ENCODE measurements at regions not wholly inside any gene's neighbourhood (a gene's known extent, or its start where the extent isn't known, plus 50 kb on each side); places are given as distances from the start of the nearest gene placed in this dataset.

DNA sequence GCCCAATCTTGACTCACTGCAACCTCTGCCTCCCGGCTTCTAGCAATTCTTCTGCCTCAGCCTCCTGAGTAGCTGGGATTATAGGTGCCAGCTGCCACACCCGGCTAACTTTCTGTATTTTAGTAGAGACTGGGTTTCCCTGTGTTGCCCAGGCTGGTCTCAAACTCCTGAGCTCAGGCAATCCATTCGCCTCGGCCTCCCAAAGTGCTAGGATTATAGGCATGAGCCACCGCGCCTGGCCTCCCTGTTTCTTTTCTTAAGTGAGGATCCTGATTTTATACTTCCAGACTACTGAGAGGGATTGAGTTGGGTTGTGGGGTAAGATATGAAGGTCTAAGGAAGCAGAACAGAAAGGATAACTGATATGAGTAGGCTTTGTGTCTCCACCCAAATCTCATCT, 106.8 kb downstream of the CNTN3 start:
- Mint-ChIP-seq H3K36me3 (no peaks in the 10 kb centered on the region), H3K4me1 (no peaks in the 10 kb centered on the region), H3K4me3 (no peak overlapping the region), H3K27ac (no peak overlapping the region), H3K27me3 (ENCODE audit: low read depth in 3 of 3) (no peaks in the 10 kb centered on the region), H3K9me3 (peaks cover 0 to 5% (median 1%) of the 10 kb centered on the region in 7 donors)
- no peak for DNase-seq
- Histone ChIP-seq H3K4me1 (ENCODE audit: control insufficient read depth in 1 of 2, insufficient read depth in 2 of 2, low read length in 2 of 2) (no peaks in the 10 kb centered on the region), H4K20me1 (ENCODE audit: insufficient read depth, low read length) (no peaks in the 10 kb centered on the region), H3K79me2 (ENCODE audit: insufficient read depth, low read length) (no peaks in the 10 kb centered on the region), H3K36me3 (replicated peaks in 1 of 2; ENCODE audit: control insufficient read depth in 1 of 2, insufficient read depth in 2 of 2, low read length in 2 of 2) (no peaks in the 10 kb centered on the region), H3K9me3 (replicated peaks in 1 of 2; ENCODE audit: control insufficient read depth in 1 of 2, insufficient read depth in 1 of 2, low read length in 2 of 2) (no peaks in the 10 kb centered on the region), H2AFZ (ENCODE audit: insufficient read depth, low read depth, low read length, poor library complexity, severe bottlenecking) (no peak overlapping the region), H3K9ac (ENCODE audit: insufficient read depth, low read length, poor library complexity, severe bottlenecking) (no peak overlapping the region), H3K27ac (ENCODE audit: low read depth in 1 of 2, low read length in 2 of 2) (no peak overlapping the region), H3K27me3 (ENCODE audit: control insufficient read depth in 2 of 2, insufficient read depth in 2 of 2, low read length in 2 of 2) (no peaks in the 10 kb centered on the region), H3K4me3 (replicated peaks in 1 of 3; ENCODE audit: low read depth in 2 of 3, low read length in 3 of 3) (no peak overlapping the region), H3K4me2 (replicated peaks; ENCODE audit: extremely low read depth, low read length, poor library complexity, severe bottlenecking) (no peak overlapping the region)
- intact Hi-C loops (cut with micrococcal nuclease): no loop called here
- TF ChIP-seq, protein P1, sequence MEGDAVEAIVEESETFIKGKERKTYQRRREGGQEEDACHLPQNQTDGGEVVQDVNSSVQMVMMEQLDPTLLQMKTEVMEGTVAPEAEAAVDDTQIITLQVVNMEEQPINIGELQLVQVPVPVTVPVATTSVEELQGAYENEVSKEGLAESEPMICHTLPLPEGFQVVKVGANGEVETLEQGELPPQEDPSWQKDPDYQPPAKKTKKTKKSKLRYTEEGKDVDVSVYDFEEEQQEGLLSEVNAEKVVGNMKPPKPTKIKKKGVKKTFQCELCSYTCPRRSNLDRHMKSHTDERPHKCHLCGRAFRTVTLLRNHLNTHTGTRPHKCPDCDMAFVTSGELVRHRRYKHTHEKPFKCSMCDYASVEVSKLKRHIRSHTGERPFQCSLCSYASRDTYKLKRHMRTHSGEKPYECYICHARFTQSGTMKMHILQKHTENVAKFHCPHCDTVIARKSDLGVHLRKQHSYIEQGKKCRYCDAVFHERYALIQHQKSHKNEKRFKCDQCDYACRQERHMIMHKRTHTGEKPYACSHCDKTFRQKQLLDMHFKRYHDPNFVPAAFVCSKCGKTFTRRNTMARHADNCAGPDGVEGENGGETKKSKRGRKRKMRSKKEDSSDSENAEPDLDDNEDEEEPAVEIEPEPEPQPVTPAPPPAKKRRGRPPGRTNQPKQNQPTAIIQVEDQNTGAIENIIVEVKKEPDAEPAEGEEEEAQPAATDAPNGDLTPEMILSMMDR (IDR thresholded peaks at IDR 0.05): no peak
- WGBS (ENCODE audit: insufficient coverage): no CpG with 5 or more reads among the region's 6 CpGs

DNA sequence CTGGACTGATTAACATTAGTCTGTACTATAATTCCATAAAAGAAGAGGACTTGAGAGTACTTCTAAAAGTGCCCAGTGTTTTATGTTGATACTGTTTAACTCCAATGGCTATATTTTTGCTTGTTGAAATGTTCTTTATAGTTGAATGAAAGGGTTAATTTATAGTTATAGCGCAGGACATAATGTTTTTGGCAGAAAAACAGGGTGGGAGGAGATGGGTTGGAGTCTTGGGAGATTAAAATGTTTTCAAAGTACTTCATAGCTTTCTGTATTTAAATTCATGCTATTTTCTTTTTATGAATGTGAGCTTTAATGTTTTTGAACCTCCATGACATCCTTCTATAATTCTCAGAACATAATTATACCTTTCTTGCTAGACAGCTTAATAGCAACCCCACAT, 108.2 kb downstream of the CNTN3 start:
- peaks cover 0 to 5% (median 1%) of the 10 kb centered on the region in 7 donors for H3K9me3 Mint-ChIP-seq
- H3K4me3 ChIP-seq (replicated peaks in 1 of 3; ENCODE audit: low read depth in 2 of 3, low read length in 3 of 3): no peak overlapping the region
- H3K79me2 ChIP-seq (ENCODE audit: insufficient read depth, low read length): no peaks in the 10 kb centered on the region
- no peak overlapping the region for H3K9ac ChIP-seq (ENCODE audit: insufficient read depth, low read length, poor library complexity, severe bottlenecking)
- H3K4me3 Mint-ChIP-seq: no peak overlapping the region
- no peaks in the 10 kb centered on the region for H4K20me1 ChIP-seq (ENCODE audit: insufficient read depth, low read length)
- H3K27me3 ChIP-seq (ENCODE audit: control insufficient read depth in 2 of 2, insufficient read depth in 2 of 2, low read length in 2 of 2): no peaks in the 10 kb centered on the region
- no peak overlapping the region for H3K27ac ChIP-seq (ENCODE audit: low read depth in 1 of 2, low read length in 2 of 2)
- H2AFZ ChIP-seq (ENCODE audit: insufficient read depth, low read depth, low read length, poor library complexity, severe bottlenecking): no peak overlapping the region
- no peaks in the 10 kb centered on the region for H3K36me3 Mint-ChIP-seq
- TF ChIP-seq, protein P1 (IDR thresholded peaks at IDR 0.05): no peak
- no CpG with 5 or more reads among the region's 1 CpG for WGBS (ENCODE audit: insufficient coverage)
- H3K4me1 Mint-ChIP-seq: no peaks in the 10 kb centered on the region
- no peaks in the 10 kb centered on the region for H3K27me3 Mint-ChIP-seq (ENCODE audit: low read depth in 3 of 3)
- intact Hi-C loops (cut with micrococcal nuclease): no loop called here
- no peak for DNase-seq
- H3K4me2 ChIP-seq (replicated peaks; ENCODE audit: extremely low read depth, low read length, poor library complexity, severe bottlenecking): no peak overlapping the region
- no peaks in the 10 kb centered on the region for H3K36me3 ChIP-seq (replicated peaks in 1 of 2; ENCODE audit: control insufficient read depth in 1 of 2, insufficient read depth in 2 of 2, low read length in 2 of 2)
- no peaks in the 10 kb centered on the region for H3K9me3 ChIP-seq (replicated peaks in 1 of 2; ENCODE audit: control insufficient read depth in 1 of 2, insufficient read depth in 1 of 2, low read length in 2 of 2)
- H3K4me1 ChIP-seq (ENCODE audit: control insufficient read depth in 1 of 2, insufficient read depth in 2 of 2, low read length in 2 of 2): no peaks in the 10 kb centered on the region
- no peak overlapping the region for H3K27ac Mint-ChIP-seq

Measured in CD14-positive monocyte (primary cell).